ENCODE measurements at regions not wholly inside any gene's neighbourhood (a gene's known extent, or its start where the extent isn't known, plus 50 kb on each side); places are given as distances from the start of the nearest gene placed in this dataset.

DNA sequence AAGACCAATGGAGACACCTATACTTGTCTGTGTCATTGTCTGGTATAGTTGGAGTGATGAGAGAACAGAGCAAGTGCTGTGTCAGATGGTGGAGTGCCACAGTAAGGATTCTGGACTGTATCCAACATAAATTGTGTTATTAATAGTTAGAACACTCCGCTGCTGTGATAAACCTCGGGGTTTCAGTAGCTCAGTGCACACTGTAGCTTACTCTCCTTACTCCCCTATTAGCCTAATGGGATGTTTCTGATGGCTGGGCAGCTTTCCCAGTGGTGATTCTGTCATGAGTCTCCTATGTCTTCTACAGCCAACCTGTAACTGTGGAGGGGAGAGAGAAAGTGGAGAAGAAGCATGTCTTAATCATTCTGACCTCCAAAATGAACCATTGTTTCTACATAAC, 127.6 kb upstream of the PTCH1 start:
- TF ChIP-seq POLR2G (IDR thresholded peaks at IDR 0.05; ENCODE audit: low read depth, low read length) (no peak), ZNF274 (IDR thresholded peaks at IDR 0.05; ENCODE audit: borderline replicate concordance, low read depth, low read length) (no peak)
- TF ChIP-seq, protein P1, sequence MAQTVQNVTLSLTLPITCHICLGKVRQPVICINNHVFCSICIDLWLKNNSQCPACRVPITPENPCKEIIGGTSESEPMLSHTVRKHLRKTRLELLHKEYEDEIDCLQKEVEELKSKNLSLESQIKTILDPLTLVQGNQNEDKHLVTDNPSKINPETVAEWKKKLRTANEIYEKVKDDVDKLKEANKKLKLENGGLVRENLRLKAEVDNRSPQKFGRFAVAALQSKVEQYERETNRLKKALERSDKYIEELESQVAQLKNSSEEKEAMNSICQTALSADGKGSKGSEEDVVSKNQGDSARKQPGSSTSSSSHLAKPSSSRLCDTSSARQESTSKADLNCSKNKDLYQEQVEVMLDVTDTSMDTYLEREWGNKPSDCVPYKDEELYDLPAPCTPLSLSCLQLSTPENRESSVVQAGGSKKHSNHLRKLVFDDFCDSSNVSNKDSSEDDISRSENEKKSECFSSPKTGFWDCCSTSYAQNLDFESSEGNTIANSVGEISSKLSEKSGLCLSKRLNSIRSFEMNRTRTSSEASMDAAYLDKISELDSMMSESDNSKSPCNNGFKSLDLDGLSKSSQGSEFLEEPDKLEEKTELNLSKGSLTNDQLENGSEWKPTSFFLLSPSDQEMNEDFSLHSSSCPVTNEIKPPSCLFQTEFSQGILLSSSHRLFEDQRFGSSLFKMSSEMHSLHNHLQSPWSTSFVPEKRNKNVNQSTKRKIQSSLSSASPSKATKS (CRISPR knock-in tag; IDR thresholded peaks at IDR 0.05) = no peak

Data from K562 (cell line).